Tongue (tissue), 1 donor: ENCODE measurements at regions not wholly inside any gene's neighbourhood (a gene's known extent, or its start where the extent isn't known, plus 50 kb on each side); places are given as distances from the start of the nearest gene placed in this dataset.
A peak's percentile ranks its signal among the peaks of the same experiment; 100 is the strongest.

Source experiments
- DNase-seq: peaks from one replicate; pipeline ENCODE4 v3.0.0-alpha.2; 2015

- peak; percentile 3 for DNase-seq
Observed at GRCh38 chrX:27924718-27925117, 56.5 kb downstream of the DCAF8L1 start.

GRCh38 chrX:27924261-27924660 is 57.0 kb downstream of the DCAF8L1 start:
- DNase-seq: peak; percentile 1

DNA sequence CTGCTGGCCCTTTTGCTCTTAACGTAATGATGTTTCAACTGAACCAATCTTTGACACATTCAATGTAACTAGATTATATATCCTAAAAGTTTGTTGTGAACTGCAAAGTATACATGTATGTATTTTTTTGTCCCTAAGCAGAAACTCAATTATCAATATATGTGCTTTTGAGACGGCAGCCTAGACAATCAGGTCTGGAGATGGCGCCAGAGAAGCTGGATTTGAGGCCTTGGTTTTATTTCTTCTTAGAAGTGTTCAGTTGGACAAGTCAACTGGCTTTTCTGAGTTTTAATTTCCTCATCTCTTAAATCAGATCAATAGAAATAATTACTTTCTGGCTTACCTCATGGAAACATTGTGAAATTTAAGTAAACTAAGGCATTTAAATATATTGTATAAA is 62.5 kb downstream of the DCAF8L1 start:
- DNase-seq: no peak

- DNase-seq: no peak
Observed at GRCh38 chrX:27917713-27918500, 63.3 kb downstream of the DCAF8L1 start.

DNA sequence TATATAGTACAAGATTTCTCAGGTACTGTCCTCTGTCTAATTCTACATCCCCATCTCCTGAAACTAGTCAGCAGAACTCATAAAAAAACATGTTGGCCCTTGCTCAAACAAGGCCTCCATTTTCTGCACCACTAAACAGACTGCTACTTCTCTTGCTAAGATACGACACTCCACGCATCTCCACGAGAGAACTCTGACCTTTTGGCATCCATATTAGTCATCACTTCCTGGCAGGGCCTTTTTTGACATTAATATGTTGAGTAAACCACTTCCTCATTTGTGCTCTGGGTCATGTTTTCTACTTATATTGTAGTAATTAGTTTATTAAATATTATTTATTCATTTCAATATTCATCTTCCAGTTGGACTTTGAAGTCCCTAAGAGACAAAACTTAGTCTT is 65.6 kb downstream of the DCAF8L1 start:
- no peak for DNase-seq

- no peak for DNase-seq
Observed at GRCh38 chrX:27910412-27910811, 70.8 kb downstream of the DCAF8L1 start.

GRCh38 chrX:27903960-27904359 is 77.3 kb downstream of the DCAF8L1 start:
- no peak for DNase-seq

GRCh38 chrX:27893871-27894270 is 86.1 kb downstream of the MAGEB10 start:
- DNase-seq: no peak

- no peak for DNase-seq
Observed at GRCh38 chrX:27893211-27893610, 85.4 kb downstream of the MAGEB10 start.

DNA sequence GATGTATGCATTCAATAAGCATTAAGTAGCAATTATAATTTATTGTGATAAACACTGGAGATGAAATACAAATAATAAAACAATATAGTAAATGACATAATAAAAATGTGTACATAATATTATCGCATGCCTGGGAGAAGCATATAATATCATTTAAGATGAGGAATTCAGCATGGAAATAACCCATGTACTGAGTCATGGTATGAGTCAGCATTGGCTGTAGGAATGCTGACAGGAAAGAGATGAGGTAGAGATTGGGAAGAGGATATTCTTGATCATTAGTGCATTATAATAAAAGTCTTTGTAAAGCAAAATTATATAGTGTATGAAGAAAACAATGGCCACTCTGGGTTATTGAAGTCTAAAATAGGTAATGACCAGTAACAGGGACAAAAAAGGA is 82.8 kb downstream of the MAGEB10 start:
- no peak for DNase-seq

GRCh38 chrX:27889878-27890277 is 82.1 kb downstream of the MAGEB10 start:
- DNase-seq: no peak

DNA sequence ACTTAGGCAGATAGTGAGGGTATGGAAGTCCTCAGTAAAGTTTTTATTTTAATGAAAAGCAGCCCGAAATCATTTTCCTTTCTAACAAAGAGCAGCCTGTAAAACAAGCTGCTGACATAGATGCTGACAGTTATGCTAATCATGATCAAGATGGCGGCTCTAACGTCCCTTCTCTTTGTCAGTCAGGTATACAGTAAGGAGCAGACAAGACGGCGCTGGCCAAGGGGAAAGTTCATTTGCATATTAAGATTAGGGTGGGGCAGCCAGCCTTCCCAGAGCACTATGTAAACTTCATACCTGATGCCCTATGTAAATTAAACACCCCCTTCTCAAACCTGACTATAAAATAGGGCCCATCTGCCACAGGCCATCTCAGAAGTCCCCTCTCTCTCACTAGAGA is 76.9 kb downstream of the MAGEB10 start:
- DNase-seq: no peak

DNA sequence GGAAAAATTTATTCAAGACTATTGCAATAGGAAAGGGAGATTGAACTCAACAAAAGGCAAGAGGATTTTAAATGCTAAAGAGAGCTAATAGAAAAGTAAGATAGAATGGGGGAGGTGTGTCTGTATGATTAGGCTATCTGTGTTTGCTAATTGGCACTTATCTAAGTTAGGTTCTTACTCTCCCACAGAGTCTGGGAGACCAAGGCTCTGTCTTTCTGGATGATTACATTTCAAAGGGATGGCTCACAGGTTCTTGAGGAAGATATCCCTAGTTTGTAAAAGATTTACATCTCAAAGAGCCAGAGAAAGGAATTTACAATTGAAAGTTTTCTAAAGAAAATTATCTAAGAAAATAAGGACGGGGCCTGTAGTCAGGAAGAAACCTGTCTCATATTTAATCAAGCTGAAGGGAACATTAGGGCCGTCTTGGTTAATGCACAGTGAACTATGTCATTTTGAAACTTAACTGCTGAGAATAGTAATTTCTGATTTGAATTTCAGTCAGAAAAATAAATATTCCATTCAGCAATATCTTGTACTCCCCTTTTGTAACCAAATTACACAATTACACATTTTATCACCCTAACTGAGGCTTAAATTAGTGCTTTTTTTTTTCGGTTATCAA is 75.8 kb downstream of the MAGEB10 start:
- no peak for DNase-seq

DNA sequence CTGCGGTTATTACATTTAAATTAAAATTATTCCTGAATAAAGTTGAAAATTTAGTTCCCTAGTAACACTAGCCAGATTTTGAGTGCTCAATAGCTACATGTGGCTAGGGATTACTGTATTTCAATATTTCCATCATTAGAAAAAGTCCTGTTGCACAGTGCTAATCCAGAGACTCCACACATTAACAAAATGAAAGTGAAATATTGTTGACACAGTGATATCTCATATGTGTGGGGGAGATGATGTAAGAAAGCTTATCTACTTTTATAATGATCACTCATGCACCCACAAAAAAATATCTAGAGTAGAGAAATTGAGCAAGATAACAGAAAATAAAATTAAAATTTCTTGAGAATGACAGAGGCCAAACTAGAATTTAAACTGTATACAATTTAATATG is 74.9 kb downstream of the MAGEB10 start:
- no peak for DNase-seq

DNA sequence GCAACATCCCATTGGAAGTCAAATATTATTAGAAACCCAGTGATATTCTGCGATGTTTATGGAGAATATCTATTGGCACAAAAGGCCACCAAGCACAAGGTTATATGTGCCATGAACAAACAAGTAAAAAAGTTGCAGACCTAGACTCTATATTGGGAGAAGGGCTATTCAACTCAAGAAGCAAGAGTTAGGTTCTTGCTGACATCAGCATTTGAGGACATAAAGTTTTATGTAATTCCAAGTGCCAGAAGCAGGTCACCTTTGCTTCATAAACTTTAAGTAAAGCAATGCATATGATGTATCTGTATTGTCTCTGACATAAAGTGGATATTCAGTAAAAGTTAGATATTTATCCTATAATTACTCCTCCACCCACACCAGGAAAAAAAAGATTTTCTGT is 71.1 kb downstream of the MAGEB10 start:
- no peak for DNase-seq
